Superior temporal gyrus (tissue), 1 donor: ENCODE measurements at regions not wholly inside any gene's neighbourhood (a gene's known extent, or its start where the extent isn't known, plus 50 kb on each side); places are given as distances from the start of the nearest gene placed in this dataset.
"Not testable (repeated sequence)": the region's sequence is repeated elsewhere in the genome, so short reads cannot be mapped to it uniquely, and the experiment has no call there.

Experiments used
- DNase-seq: peaks from one replicate; pipeline ENCODE4 v3.0.0-alpha.2; 2016; ENCODE audit errors: extremely low spot score

DNA sequence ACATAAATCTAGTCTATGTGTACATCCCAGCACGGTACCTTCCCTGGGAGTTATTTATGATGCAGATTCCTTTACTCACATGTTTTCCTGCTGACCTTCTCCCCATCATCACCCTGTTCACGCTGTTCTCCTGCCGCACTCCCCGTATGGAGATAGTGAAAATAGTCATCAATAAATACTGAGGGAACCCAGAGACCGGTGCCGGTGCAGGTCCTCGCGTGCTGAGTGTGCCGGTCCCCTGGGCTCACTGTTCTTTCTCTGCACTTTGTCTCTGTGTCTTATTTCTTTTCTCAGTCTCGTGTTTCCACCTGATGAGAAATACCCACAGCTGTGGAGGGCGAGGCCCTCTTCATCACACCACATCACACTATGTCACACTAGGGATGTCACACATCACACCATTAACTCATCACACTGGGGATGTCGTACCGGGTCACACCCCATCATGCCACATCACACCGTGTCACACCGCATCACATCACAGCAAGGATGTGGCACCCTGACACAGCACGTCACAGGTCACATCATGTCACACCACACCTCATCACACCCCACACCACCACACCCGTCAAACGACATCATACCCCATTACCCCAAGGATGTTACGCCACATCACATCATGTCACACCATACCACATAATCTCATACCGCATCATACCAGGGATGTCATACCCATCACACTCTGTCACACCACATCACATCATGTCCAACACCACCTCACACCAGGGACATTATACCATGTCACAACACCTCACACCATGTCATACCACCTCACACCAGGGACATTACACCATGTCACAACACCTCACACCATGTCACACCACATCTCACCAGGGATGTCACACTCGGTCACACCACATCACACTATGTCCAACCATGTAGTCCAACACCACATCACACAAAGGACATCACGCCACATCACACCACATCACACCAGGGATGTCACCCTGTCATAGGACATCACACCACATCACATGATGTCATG, 207.0 kb downstream of the TMEM121 start:
- DNase-seq, result no peak

DNA sequence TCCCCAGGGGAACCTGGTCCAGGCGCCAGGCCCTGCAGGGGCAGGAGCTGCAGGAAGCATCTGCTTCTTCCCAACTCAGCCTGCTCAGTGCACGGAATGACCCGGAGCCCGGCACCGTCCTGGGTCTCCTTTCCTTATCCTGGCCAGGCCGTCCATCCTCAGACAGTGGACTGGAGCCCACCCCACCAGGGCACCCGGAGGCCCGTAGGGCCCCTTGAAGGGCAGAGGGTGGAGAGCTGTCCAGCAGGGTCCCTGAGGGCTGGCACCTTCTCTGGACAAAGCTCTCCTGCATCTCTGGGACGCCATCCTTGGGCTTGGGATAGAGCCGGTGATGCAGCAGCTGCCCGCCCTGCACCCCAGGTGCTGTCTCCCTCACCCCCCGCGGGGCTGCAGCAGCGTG, 207.9 kb downstream of the TMEM121 start:
- not testable (repeated sequence) for DNase-seq

DNA sequence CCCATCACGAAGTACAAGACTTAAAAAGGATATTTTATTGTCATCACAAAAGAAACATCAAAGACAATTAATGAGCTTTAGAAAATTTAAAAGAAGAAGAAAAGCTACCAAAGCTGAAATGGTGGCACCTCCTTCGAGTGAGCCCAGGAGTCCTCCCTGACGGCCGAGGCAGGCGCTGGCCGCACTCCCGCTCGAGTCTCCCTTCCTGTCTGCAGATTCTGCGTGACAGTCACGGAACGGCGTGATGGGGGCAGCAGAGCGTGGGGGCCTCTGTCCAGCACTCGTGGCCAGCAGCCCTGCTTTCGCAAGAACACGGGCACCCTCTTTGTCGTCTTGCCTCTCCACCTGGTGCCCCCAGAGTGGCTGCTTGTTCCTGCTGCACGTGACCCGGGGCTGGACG, 209.9 kb downstream of the TMEM121 start:
- DNase-seq, result not testable (repeated sequence)

DNA sequence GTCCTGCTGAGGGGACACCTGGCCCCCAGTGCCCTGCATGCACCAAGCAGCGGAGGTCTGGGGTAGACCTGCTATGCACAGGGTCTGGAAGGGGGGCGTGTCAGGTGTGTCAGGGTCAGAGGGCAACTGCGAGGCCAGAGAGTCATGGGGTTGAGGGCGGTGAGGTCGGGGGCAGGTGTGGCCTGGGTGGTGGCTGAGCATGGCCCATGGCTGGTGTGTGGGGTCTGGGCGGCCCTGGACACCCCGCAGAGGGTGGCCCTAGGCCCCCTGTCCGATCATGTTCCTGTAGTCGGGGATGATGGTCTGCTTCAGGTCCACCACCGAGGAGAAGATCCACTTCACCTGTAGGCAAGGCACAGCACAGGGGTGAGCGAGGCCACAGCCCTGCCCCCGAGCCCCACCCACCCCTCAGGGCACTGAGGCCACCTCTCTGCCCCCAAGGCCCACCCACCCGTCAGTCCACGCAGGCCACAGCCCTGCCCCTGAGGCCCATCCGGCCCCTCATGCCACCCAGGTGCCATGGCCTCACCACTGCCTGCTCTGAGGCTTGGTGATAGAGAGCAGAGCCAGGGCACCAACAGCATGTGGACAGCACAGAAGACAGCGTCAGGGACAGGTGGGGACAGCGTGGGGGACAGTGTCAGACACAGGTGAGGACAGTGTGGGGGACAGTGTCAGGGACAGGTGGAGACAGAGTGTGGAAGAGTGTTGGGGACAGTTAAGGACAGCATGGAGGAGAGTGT, 211.3 kb downstream of the TMEM121 start:
- no peak for DNase-seq

DNA sequence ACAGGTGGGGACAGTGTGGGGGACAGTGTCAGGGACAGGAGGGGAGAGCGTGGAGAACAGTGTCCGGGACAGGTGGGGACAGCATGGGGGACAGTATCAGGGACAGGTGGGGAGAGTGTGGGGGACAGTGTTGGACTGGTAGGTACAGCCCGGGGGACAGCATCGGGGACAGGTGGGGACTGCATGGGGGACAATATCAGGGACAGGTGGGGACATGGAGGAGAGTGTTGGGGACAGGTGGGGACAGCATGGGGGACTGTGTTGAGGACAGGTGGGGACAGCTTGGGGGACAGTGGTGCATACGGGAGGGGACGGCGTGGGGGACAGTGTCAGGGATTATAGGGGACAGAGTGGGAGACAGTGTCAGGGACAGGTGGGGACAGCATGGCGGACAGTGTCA, 212.3 kb downstream of the TMEM121 start:
- DNase-seq, result no peak

DNA sequence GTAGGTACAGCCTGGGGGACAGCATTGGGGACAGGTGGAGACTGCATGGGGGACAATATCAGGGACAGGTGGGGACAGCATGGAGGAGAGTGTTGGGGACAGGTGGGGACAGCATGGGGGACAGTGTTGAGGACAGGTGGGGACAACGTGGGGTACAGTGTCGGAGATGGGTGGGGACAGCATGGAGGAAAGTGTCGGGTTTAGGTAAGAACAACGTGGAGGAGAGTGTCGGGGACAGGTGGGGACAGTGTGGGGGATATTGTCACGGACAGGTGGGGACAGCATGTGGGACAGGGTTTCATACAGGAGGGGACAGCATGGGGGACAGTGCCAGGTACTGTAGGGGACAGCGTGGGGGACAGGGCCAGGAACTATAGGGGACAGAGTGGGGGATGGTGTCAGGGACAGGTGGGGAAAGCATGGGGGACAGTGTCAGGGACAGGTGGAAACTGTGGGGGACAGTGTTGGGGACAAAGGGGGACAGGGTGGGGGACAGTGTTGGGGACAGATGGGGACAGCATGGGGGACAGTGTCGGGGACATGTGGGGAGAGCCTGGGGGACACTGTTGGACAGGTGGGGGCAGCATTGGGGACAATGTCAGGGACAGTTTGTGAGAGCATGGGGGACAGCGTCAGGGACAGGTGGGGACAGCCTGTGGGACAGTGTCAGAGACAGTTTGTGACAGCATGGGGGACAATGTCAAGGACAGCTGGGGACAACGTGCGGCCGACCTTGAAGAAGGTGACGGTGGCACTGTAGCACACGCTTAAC, 213.1 kb downstream of the TMEM121 start:
- DNase-seq, result no peak

DNA sequence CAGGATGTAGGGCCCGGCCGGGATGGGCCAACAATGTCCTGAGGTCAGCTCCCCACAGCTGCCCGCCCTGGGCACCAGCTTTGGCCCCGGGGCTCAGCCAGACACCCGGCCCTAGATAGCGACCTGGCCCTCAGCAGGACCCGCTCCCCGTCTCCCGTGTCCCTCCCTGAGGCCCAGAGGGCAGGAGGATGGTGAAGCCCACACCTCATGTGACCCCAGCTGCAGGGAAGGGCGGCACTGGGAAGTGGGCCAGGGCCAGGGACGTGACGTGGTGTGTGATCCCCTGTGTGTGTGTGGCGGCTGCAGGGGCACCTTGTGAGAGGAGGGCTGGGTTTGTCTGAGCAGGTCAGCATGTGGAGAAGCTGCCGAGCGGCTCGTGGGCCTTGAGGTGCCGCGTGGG, 213.9 kb downstream of the TMEM121 start:
- DNase-seq, result not testable (repeated sequence)

DNA sequence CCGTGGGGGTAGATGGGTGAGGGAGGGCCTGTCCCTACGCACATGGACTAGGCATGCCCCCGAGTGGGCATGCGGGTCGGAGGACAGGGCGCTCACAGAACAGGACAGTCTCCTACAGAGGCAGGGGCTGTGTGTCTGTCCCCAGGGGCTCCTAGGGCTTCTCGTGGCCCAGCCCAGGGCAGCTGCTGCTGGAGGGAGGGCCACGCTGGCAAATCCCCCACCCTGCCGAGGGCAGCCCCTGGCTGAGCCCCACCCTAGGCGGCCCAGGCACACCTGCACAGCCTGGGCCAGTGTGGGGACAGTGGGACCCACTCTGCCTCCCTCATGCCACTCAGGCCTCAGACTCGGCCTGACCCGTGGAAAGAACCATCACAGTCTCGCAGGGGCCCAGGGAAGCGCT, 214.6 kb downstream of the TMEM121 start:
- not testable (repeated sequence) for DNase-seq

DNA sequence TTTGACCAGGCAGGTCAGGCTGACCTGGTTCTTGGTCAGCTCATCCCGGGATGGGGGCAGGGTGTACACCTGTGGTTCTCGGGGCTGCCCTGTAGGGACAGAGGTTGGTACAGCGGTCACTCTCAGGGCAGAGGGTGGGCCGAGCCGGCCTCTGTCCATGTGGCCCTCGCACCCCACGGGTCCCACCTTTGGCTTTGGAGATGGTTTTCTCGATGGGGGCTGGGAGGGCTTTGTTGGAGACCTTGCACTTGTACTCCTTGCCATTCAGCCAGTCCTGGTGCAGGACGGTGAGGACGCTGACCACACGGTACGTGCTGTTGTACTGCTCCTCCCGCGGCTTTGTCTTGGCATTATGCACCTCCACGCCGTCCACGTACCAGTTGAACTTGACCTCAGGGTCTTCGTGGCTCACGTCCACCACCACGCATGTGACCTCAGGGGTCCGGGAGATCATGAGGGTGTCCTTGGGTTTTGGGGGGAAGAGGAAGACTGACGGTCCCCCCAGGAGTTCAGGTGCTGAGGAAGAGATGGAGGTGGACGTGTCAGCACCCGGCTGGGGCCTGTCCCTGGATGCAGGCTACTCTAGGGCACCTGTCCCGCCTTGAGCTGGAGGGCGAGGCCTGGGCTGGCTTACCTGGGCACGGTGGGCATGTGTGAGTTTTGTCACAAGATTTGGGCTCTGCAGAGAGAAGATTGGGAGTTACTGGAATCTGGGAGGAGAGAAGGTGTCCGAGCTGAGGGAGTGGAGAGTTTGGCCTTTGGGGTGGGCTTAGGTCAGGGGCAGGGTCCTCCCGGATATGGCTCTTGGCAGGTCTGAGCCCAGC, 215.5 kb downstream of the TMEM121 start:
- not testable (repeated sequence) for DNase-seq

DNA sequence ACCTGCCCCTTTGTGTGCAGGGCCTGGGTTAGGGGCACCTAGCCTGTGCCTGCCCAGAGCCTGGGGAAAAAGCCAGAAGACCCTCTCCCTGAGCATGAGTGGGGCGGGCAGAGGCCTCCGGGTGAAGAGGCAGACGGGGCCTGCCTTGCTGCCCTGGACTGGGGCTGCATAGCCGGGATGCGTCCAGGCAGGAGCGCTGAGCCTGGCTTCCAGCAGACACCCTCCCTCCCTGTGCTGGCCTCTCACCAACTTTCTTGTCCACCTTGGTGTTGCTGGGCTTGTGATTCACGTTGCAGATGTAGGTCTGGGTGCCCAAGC, 216.1 kb downstream of the TMEM121 start:
- DNase-seq, result no peak

DNA sequence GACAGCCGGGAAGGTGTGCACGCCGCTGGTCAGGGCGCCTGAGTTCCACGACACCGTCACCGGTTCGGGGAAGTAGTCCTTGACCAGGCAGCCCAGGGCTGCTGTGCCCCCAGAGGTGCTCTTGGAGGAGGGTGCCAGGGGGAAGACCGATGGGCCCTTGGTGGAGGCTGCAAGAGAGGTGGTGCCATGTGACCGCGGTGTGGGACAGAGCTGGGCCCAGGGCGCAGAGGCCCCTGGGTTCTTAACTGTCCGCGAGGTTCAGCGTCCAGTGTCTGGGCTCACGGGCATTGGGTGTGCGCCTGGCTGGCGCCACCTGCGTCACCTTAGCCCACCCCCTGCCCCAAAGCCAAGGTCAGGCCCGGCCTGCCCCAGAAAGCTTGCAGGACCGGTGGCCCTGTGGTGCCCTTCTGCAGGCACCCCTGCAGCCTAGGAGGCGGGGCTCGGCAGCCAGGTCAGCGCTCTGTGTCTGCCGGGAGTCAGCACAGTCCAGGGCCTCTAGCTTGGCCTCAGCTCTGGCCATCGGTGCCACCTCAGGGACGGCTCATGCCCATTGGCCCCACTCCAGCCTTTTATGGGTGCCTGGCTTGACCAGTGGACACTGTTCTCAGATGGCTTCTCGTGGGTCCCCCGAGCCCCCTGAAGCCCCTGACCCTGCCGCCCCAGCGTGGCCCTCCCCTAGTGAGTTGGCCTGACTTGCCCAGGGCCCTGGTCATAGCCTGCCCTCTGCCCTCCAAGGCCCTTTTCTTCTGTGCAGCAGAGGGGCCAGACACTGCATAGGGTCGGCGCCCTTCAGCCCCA, 216.7 kb downstream of the TMEM121 start:
- not testable (repeated sequence) for DNase-seq

DNA sequence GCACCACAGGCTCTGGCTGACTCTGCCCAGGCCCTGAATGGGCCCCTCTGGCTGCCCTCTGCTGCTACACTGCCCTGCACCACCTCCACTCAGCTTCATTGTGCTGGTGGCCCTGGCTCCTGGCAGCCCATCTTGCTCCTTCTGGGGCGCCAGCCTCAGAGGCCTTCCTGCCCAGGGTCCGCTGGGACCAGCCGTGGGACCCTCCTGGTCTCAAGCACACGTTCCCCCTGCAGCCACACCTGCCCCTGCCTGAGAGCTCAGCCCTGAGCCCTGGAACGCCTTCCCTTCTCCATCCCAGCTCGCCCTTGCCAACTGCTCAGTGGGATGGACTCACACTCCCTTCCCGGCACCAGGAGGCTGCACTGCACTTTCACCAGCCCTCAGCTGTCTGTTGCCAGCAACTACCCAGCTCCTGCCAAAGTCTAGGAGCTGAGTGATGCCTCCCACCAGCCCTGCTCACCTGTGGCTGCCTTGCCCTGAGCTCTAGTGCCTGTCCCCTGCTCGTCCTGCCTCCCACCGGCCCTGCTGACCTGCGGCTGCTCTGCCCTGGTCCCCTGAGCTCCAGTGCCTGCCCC, 217.9 kb downstream of the TMEM121 start:
- not testable (repeated sequence) for DNase-seq

DNA sequence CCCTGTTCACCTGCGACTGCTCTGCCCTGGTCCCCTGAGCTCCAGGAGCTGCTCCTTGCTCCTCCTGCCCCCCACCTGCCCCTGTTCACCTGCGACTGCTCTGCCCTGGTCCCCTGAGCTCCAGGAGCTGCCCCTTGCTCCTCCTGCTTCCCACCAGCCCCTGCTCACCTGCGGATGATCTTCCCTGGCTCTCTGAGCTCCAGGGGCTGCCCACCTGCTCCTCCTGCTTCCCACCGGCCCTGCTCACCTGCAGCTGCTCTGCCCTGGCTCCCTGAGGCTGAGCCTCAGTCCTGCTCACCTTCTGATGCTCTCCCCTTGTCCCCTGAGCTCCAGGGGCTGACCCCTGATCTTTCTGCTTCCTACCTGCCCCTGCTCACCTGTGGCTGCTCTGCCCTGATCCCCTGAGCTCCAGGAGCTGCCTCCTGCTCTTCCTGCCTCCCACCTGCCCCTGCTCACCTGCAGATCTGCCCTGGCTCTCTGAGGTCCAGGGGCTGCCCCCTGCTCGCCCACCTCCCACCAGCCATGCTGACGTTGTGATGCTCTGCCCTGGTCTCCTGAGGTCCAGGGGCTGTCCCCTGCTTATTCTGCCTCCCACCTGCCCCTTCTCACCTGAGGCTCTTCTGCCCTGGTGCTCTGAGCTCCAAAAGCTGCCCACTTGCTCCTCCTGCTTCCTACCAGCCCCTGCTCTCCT, 219.2 kb downstream of the TMEM121 start:
- no peak for DNase-seq

DNA sequence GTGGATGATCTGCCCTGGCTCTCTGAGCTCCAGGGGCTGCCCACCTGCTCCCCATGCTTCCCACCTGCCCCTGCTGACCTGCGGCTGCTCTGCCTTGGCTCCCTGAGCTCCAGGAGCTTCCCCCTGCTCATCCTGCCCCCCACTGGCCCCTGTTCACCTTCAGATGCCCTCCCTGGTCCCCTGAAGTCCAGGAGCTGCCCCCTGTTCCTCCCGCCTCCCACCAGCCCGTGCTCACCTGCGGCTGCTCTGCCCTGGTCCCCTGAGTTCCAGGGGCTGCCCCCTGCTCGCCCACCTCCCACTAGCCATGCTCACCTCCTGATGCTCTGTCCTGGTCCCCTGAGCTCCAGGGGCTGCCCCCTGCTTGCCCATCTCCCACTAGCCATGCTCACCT, 219.7 kb downstream of the TMEM121 start:
- no peak for DNase-seq

DNA sequence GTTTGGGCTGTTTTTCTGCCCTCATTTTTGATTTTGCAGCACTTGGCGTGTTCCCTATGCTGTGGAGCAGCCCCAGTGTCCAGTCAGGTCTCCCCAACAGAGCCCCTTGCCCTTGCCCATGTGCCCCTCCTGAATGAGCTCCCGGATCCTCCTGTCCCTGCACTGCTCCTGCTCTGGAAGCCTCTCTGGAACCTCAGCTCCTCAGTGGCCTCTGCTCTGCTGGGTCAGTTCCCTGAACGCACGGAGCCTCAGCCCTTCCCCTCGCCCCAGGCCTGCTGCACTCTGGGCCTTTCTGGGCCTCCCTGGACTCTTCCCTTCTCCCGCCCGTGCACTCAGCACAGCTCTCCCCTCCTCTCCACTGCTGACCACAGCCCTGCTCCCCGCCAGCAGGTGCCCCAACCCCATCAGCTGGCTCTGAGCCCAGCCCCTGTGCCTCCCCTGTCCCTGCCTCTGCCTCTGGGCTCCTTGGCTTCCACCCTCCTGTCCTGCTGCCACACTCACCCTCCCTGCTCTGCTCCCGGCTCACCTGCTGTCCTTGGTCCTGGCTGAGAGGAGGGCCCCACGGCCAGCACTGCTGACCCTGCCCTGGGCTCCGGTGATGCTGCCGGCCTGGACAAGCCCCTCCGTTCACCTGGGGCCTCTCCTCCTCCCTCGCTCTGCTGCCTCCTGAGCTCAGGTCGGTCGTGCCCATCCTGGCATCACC, 220.6 kb downstream of the TMEM121 start:
- DNase-seq, result not testable (repeated sequence)

DNA sequence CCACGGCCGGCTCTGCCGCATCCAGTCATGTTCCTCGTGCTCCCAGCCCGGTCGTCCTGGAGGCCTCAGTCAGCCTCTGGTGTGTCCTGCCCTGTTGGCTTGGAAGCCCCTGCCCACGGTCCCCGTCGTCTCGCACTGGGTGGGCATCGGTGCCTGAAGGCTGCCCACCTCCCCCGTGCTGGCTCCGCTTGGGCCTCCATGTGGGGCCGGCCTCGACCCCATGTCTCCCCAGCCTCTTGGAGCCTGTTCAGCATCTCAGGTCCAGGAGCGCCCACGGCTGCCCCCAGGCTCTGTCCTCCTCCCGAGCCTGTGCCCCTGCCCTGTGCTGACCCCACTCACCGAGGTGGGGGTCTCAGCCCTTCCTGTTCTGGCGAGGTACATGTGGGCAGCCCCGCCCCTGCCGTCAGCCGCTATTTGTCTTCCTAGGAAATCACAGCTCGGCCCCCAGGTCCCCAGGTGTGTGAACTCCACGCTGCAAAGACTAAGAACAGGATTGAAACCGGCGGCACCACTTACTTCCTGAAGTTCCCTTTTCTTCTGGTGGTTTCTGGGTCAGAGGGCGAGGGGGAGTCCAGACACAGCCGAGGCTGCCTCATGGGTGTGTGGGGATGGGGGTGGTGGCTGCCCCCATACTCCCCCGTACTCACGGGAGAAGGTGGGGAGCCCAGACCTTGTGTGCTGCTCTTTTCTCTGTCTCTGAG, 221.3 kb downstream of the TMEM121 start:
- DNase-seq, result not testable (repeated sequence)

DNA sequence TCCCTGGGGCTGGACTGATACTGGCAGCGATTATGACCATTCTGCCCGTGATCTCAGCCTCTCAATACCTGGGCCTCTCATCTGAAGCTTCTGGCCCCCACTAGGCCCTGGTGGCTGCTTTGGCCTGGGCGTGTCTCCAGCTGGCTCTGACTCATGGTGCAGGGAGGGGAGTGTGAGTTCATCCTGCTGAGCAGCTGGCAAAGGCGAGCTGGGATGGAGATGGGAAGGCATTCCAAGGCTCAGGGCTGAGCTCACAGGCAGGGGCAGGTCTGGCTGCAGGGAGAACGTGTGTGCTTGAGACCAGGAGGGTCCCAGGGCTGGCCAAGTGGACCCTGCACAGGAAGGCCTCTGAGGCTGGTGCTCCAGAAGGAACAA, 221.8 kb downstream of the TMEM121 start:
- DNase-seq, result no peak

DNA sequence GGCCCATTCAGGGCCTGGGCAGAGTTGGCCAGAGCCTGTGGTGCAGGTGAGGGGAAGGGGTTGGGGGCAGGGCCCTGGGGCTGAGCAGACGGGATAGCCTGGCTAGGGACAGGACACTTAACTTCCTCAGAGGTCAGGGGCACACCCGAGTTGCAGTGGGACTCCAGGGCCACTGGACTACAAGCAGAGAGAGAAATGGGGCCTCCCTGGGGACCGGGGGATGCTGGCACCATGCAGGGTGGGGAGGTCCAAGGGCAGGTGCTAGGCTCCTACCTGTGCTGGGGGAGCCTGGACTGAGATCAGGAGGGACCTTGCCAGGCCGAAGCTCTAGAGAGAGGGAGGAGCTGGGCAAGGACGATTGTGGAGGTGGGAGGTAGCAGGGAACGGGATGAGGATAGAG, 222.3 kb downstream of the TMEM121 start:
- not testable (repeated sequence) for DNase-seq
